Upper lobe of right lung (tissue), 1 donor: ENCODE measurements at regions not wholly inside any gene's neighbourhood (a gene's known extent, or its start where the extent isn't known, plus 50 kb on each side); places are given as distances from the start of the nearest gene placed in this dataset.

Experiments
- ATAC-seq: fragments of 200-7000 bp; cut with Tn5 transposase; one replicate; pipeline ENCODE4 v1.9.1; 2020; ENCODE audit warnings: mild to moderate bottlenecking, moderate library complexity
- DNase-seq: peaks from one replicate; pipeline ENCODE4 v3.0.0-alpha.2; 2020
- H3K27ac ChIP-seq: fragments of 200-600 bp; one replicate; pipeline ENCODE4 v1.8.0; 2022
- H3K27me3 ChIP-seq: fragments of 200-600 bp; one replicate; pipeline ENCODE4 v1.8.0; 2022; ENCODE audit warnings: mild to moderate bottlenecking
- H3K36me3 ChIP-seq: fragments of 200-600 bp; one replicate; pipeline ENCODE4 v1.8.0; 2022
- H3K4me1 ChIP-seq: fragments of 200-600 bp; one replicate; pipeline ENCODE4 v1.8.0; 2022
- H3K4me3 ChIP-seq: fragments of 200-600 bp; one replicate; pipeline ENCODE4 v1.8.0; 2022; ENCODE audit warnings: mild to moderate bottlenecking
- H3K9me3 ChIP-seq: fragments of 200-600 bp; one replicate; pipeline ENCODE4 v1.8.0; 2022
- CTCF ChIP-seq: fragments of 200-600 bp; IDR thresholded peaks from one replicate; pipeline ENCODE4 v1.8.0; 2022; ENCODE audit warnings: antibody characterized with exemption
- intact Hi-C: fragments of 100-400 bp; cut with DNase I; formaldehyde crosslinking; loops from one replicate; pipeline ENCODE4 v1.11.0; 2022
- donor health status: DM: no; HTN: yes; CAD: no; lungs with severe emphysema.

GRCh38 chr13:90355162-90355751 is 992.2 kb upstream of the MIR17HG start:
- no peaks in the 10 kb centered on the region for H3K4me1 ChIP-seq
- H3K27ac ChIP-seq, result no peak overlapping the region
- TF ChIP-seq CTCF, result no peak
- H3K9me3 ChIP-seq, result peaks cover 3% of the 10 kb centered on the region
- no peak for DNase-seq
- H3K27me3 ChIP-seq, result no peaks in the 10 kb centered on the region
- intact Hi-C loops, result no loop called here
- ATAC-seq, result no peak
- no peaks in the 10 kb centered on the region for H3K36me3 ChIP-seq
- H3K4me3 ChIP-seq, result no peak overlapping the region

GRCh38 chr13:90360785-90361184 is 986.7 kb upstream of the MIR17HG start:
- no peak overlapping the region for H3K4me3 ChIP-seq
- no peak overlapping the region for H3K27ac ChIP-seq
- DNase-seq, result no peak
- H3K4me1 ChIP-seq, result no peaks in the 10 kb centered on the region
- TF ChIP-seq CTCF, result no peak
- H3K9me3 ChIP-seq, result peaks cover under 1% of the 10 kb centered on the region
- H3K27me3 ChIP-seq, result no peaks in the 10 kb centered on the region
- intact Hi-C loops, result no loop called here
- no peaks in the 10 kb centered on the region for H3K36me3 ChIP-seq
- ATAC-seq, result no peak

DNA sequence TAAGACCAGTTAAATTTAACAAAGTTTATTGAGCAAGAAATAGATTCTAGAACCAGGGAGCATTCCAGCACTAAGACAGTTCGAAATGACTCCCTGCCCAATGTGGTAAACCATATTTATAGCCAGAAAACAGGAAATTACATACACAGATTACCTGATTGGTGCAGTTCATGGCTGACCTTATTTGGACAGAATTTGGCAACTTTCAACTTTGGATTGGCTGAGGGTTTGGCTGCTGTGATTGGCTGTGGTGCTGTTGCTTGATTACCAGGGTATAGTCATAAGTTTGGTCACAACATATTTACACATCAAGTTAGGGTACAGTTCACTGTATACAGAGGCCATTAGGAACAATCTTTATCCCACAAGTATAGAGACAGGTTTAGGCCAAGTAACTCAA is 984.8 kb upstream of the MIR17HG start:
- H3K27ac ChIP-seq, result no peak overlapping the region
- H3K4me1 ChIP-seq, result no peaks in the 10 kb centered on the region
- H3K4me3 ChIP-seq, result no peak overlapping the region
- TF ChIP-seq CTCF, result no peak
- intact Hi-C loops, result no loop called here
- no peak for DNase-seq
- no peak for ATAC-seq
- H3K27me3 ChIP-seq, result no peaks in the 10 kb centered on the region
- H3K9me3 ChIP-seq, result no peaks in the 10 kb centered on the region
- no peaks in the 10 kb centered on the region for H3K36me3 ChIP-seq

GRCh38 chr13:90365130-90365529 is 982.4 kb upstream of the MIR17HG start:
- intact Hi-C loops, result no loop called here
- H3K27ac ChIP-seq, result no peak overlapping the region
- no peaks in the 10 kb centered on the region for H3K4me1 ChIP-seq
- ATAC-seq (no peak), DNase-seq (no peak)
- no peak overlapping the region for H3K4me3 ChIP-seq
- H3K36me3 ChIP-seq, result no peaks in the 10 kb centered on the region
- no peak for TF ChIP-seq CTCF
- H3K9me3 ChIP-seq, result no peaks in the 10 kb centered on the region
- no peaks in the 10 kb centered on the region for H3K27me3 ChIP-seq

DNA sequence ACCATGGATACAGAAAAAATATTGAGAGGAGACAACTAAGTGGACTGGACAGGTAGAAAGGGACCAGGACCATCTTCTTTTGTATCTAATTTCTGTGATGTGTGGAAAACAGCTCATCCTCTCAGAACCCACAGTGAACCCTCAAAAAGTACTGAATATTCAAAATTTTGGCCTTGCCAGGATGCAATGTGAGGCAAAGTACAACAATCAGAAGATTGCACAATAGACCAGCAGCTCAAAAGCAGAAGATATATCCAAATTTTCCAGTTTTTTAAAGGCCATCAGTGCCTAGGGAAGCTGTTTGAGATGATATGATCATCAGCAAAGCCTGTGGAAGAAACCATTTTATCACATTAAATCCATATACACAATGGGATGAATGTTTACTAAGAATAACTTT is 973.3 kb upstream of the MIR17HG start:
- TF ChIP-seq CTCF, result no peak
- Histone ChIP-seq H3K9me3 (no peaks in the 10 kb centered on the region), H3K36me3 (no peaks in the 10 kb centered on the region), H3K4me1 (no peaks in the 10 kb centered on the region), H3K27me3 (no peaks in the 10 kb centered on the region), H3K27ac (no peak overlapping the region), H3K4me3 (no peak overlapping the region)
- intact Hi-C loops, result no loop called here
- ATAC-seq, result no peak
- no peak for DNase-seq

DNA sequence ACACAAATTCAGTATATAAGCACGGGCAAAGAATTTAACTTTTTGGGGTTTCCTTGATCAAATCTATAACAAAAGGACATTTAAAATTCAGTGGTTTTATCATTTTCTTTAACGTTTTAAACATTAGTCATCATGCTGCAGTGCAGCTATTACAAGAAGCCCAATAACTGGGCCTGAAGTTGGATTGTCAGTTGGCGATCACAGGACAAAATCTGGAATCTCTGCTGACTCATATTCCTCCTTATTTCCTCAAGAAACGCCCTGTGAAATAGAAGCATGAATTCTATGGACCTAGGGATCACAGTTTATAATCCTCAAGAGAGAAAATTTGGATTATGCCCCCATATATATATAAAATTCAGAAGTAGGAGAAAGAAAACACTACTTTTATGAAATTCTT is 971.6 kb upstream of the MIR17HG start:
- Histone ChIP-seq H3K4me3 (no peak overlapping the region), H3K9me3 (no peaks in the 10 kb centered on the region), H3K27ac (no peak overlapping the region), H3K27me3 (no peaks in the 10 kb centered on the region), H3K4me1 (no peaks in the 10 kb centered on the region), H3K36me3 (no peaks in the 10 kb centered on the region)
- ATAC-seq (no peak), DNase-seq (no peak)
- no peak for TF ChIP-seq CTCF
- intact Hi-C loops, result no loop called here
